OCI-LY7 (cell line): ENCODE measurements at regions not wholly inside any gene's neighbourhood (a gene's known extent, or its start where the extent isn't known, plus 50 kb on each side); places are given as distances from the start of the nearest gene placed in this dataset.

Experiments
- BruUV-seq: library from RNA; stranded (reverse); fragments of 400-500 nt; replicated peaks from 2 replicates; lab custom pipeline; 2021; lab: Mats Ljungman, UMichigan
- CTCF ChIA-PET: fragments of 300-600 bp; sonication (Branson Sonifier 250); formaldehyde crosslinking; loops from one replicate; lab custom pipeline; 2022; ENCODE audit warnings: antibody characterized with exemption; ENCODE audit not compliant: unreplicated experiment; lab: Charles Lee
- POLR2A ChIA-PET: fragments of 300-600 bp; sonication (Branson Sonifier 250); formaldehyde crosslinking; loops from one replicate; lab custom pipeline; 2022; ENCODE audit warnings: antibody characterized with exemption; lab: Charles Lee
- DNase-seq: peaks from one replicate; pipeline ENCODE4 v3.0.0-alpha.2; 2015; ENCODE audit warnings: low spot score
- H2AFZ ChIP-seq: fragments of 200-600 bp; sonication (generic), shearing (Covaris generic); 2 replicates; pipeline ENCODE4 v1.6.1; 2014; ENCODE audit warnings: mild to moderate bottlenecking, antibody characterized with exemption, low read length, moderate library complexity
- H3K27ac ChIP-seq: fragments of 200-600 bp; sonication (generic); 2 replicates; pipeline ENCODE4 v1.5.1; 2014; ENCODE audit warnings: mixed run types, low read depth, mild to moderate bottlenecking, moderate library complexity, low read length, inconsistent platforms; ENCODE audit not compliant: poor library complexity, severe bottlenecking
- H3K36me3 ChIP-seq: fragments of 200-600 bp; sonication (generic); 2 replicates; pipeline ENCODE4 v1.6.1; 2014; ENCODE audit warnings: mild to moderate bottlenecking, antibody characterized with exemption, low read length, moderate library complexity, mixed read lengths; ENCODE audit not compliant: insufficient read depth
- H3K4me1 ChIP-seq: fragments of 200-600 bp; sonication (generic); 2 replicates; pipeline ENCODE4 v1.5.1; 2014; ENCODE audit warnings: mild to moderate bottlenecking, low read length; ENCODE audit not compliant: insufficient read depth, poor library complexity, severe bottlenecking
- H3K4me2 ChIP-seq: fragments of 200-600 bp; sonication (generic); 2 replicates; pipeline ENCODE4 v1.6.1; 2014; ENCODE audit warnings: mild to moderate bottlenecking, low read length
- H3K4me3 ChIP-seq: fragments of 200-600 bp; sonication (generic); 2 replicates; pipeline ENCODE4 v1.5.1; 2014; ENCODE audit warnings: mild to moderate bottlenecking, low read depth, low read length; ENCODE audit not compliant: poor library complexity, severe bottlenecking
- H3K79me2 ChIP-seq: fragments of 200-600 bp; sonication (generic); 2 replicates; pipeline ENCODE4 v1.6.1; 2016; ENCODE audit warnings: low read depth, mild to moderate bottlenecking, low read length, moderate library complexity, mixed read lengths; ENCODE audit not compliant: insufficient read depth
- H3K9me2 ChIP-seq: fragments of 200-600 bp; sonication (generic); 2 replicates; pipeline ENCODE4 v1.6.1; 2016; ENCODE audit warnings: mild to moderate bottlenecking, low read length, mixed read lengths; ENCODE audit not compliant: insufficient read depth
- H3K9me3 ChIP-seq: fragments of 200-600 bp; sonication (generic); 2 replicates; pipeline ENCODE4 v1.6.1; 2014; ENCODE audit warnings: mild to moderate bottlenecking, mixed run types, low read length, mixed read lengths
- H4K20me1 ChIP-seq: fragments of 200-600 bp; sonication (generic); 2 replicates; pipeline ENCODE4 v1.6.1; 2014; ENCODE audit warnings: mild to moderate bottlenecking, antibody characterized with exemption, low read length, moderate library complexity, mixed read lengths; ENCODE audit not compliant: insufficient read depth
- CTCF ChIP-seq: fragments of 200-600 bp; sonication (generic); conservative IDR thresholded peaks from 2 replicates; pipeline ENCODE4 v1.5.1; 2014; ENCODE audit warnings: mild to moderate bottlenecking, antibody characterized with exemption, low read length, moderate library complexity, mixed read lengths
- EZH2phosphoT487 ChIP-seq: fragments of 200-600 bp; sonication (generic); IDR thresholded peaks from 2 replicates; pipeline ENCODE4 v1.6.1; 2018; ENCODE audit warnings: low read depth, borderline replicate concordance, mild to moderate bottlenecking, mixed run types, antibody characterized with exemption, low read length, moderate library complexity, mixed read lengths
- intact Hi-C: fragments of 100-400 bp; cut with micrococcal nuclease; formaldehyde crosslinking; loops from one replicate; pipeline ENCODE4 v1.10.0; 2022; ENCODE audit not compliant: unreplicated experiment

GRCh38 chr2:153818242-153818641, 53.5 kb upstream of the GALNT13 start:
- Histone ChIP-seq H3K4me3 (no peak overlapping the region), H3K9me3 (no peaks in the 10 kb centered on the region), H3K4me1 (no peaks in the 10 kb centered on the region), H3K79me2 (no peaks in the 10 kb centered on the region), H4K20me1 (no peaks in the 10 kb centered on the region), H3K36me3 (no peaks in the 10 kb centered on the region), H2AFZ (no peak overlapping the region), H3K4me2 (no peak overlapping the region), H3K27ac (no peak overlapping the region), H3K9me2 (no peaks in the 10 kb centered on the region)
- ChIA-PET CTCF (no interaction called here), POLR2A (interaction anchor here (0.7 kb wide), 2 partner anchors 11 to 1089 kb away, joined by 4 to 5 read pairs; no protein-coding TSS in a partner anchor)
- TF ChIP-seq EZH2phosphoT487 (no peak), CTCF (no peak)
- BruUV-seq = no TSS peak
- intact Hi-C loops = no loop called here
- DNase-seq = no peak

- Histone ChIP-seq H3K4me2 (no peak overlapping the region), H2AFZ (no peak overlapping the region), H3K4me1 (no peaks in the 10 kb centered on the region), H3K79me2 (no peaks in the 10 kb centered on the region), H4K20me1 (no peaks in the 10 kb centered on the region), H3K36me3 (no peaks in the 10 kb centered on the region), H3K9me2 (no peaks in the 10 kb centered on the region), H3K9me3 (no peaks in the 10 kb centered on the region), H3K27ac (no peak overlapping the region), H3K4me3 (no peak overlapping the region)
- no peak for TF ChIP-seq EZH2phosphoT487
- intact Hi-C loops = no loop called here
- no TSS peak for BruUV-seq
- POLR2A ChIA-PET = interaction anchor here (0.7 kb wide), 2 partner anchors 11 to 1088 kb away, joined by 4 to 5 read pairs; no protein-coding TSS in a partner anchor
- no peak for DNase-seq
- CTCF ChIA-PET = no interaction called here
These were observed 52.6 kb upstream of the GALNT13 start for GRCh38 chr2:153819074-153819473.

- Histone ChIP-seq H3K9me2 (no peaks in the 10 kb centered on the region), H2AFZ (no peak overlapping the region), H3K36me3 (no peaks in the 10 kb centered on the region), H3K4me1 (no peaks in the 10 kb centered on the region), H3K4me2 (no peak overlapping the region), H3K27ac (no peak overlapping the region), H3K4me3 (no peak overlapping the region), H4K20me1 (no peaks in the 10 kb centered on the region), H3K79me2 (no peaks in the 10 kb centered on the region), H3K9me3 (no peaks in the 10 kb centered on the region)
- TF ChIP-seq CTCF = no peak
- TF ChIP-seq EZH2phosphoT487 = no peak
- DNase-seq = no peak
- CTCF ChIA-PET = no interaction called here
- BruUV-seq = no TSS peak
- intact Hi-C loops = no loop called here
- POLR2A ChIA-PET = interaction anchor here (1.2 kb wide), 1 partner anchor 8 kb away, joined by 3 read pairs; no protein-coding TSS in a partner anchor
These were observed 52.2 kb upstream of the GALNT13 start for GRCh38 chr2:153819501-153819900.
